ENCODE measurements at regions not wholly inside any gene's neighbourhood (a gene's known extent, or its start where the extent isn't known, plus 50 kb on each side); places are given as distances from the start of the nearest gene placed in this dataset.

DNA sequence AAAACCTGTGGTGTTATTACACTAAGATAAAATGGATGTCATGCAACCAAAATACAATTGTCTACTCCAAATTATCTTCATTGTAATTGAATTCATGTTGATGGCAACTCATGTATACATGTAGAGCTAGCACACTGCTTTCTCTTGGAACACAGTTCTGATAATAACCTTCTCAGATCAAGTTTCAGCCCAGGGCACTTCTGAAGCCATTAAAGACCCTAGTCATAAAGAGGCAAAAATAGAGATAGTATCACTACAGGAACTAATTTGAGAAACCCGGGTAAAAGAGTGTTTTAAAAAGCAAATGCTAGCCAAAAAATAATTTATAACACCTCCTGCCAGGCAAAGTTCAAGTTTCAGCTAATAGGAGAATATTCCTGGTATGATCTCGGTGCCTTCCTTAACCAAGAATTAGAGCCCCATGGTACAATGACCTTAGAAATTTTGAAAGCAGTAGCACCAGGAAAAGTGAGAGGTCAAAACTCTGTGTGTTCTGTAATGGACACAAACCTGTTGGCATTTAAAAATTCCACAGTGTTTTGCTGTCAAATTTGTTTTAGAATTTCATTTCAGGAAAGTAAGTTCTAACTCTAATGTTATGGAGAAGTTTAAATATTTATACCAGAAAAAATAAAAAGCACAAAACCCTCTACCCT lies 105.0 kb upstream of the FRMD6 start:
- no peak for DNase-seq (ENCODE audit: low read depth)

DNA sequence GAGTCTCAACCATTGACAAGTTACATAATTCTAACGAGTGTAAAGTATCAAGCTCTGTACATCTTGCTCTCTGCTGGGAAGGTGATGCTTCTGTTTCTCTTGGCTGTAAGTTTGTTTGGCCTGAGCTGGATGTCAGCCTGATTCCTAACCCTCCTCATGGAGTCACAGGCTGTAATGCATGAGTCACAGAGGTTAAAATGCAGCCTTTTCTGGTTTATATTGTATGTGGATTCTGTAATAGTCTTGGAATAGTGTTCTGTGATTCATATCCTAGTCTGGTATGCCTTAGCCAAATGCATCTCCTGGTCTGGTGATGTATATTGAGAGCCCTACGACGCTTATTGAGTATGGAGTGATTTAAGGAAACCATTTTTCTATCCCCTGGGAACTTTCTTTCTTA lies 104.5 kb upstream of the FRMD6 start:
- DNase-seq (ENCODE audit: low read depth), result no peak

DNA sequence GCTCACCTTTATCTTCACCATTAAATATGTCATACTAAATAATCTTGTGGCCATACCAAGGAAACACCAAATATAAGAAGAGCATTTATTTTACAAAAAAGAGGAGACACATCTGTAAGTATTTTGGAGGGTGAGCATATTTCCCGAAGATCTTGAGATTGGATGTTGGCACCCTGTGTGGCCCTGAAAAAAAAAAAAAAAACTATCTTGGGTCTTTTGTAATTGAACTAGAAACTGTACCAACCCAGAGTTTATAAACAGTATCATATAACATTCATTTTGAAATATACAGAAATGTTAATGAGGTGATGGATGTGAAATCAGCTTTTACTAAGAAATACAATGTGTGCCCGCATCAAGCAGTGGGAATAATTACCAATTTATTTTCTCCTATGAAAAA lies 104.0 kb upstream of the FRMD6 start:
- DNase-seq (ENCODE audit: low read depth), result no peak

DNA sequence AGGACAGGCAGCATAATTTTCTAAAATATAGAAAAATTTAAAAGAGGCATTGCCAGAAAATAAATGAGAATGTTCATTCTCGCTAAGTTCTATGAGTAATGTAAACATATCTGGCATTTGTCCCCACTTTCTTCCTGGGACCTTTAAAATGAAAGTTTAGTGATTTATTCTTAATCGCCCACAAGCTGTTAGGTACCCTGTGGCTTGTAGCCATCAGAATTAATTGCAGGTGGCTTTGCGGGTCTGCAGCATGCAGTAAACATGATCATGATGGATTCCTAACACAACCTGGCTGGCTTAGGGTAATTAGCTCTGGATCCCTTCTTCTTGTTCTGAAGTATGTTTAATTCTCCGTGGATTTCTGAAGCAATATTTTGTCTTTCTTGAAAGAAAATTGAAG lies 103.5 kb upstream of the FRMD6 start:
- no peak for DNase-seq (ENCODE audit: low read depth)

DNA sequence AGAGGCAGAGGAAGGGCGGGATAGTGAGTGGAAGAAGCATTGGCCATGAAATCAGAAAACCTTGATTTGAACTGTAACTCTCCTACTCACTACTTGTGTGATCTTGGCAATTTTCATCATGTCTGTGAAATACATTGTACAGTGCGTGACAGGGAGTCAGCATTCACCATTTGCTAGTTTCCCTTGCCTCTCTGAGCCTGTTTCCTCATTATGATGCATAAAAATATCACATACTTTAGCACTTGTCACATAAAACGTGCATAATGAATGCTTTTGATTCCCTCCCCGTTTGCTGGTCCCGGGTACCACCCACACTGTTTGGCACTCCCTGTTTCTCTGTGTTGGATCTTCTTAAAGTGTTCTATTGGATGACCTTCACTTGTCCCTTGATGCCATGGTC lies 101.1 kb upstream of the FRMD6 start:
- DNase-seq (ENCODE audit: low read depth), result no peak

DNA sequence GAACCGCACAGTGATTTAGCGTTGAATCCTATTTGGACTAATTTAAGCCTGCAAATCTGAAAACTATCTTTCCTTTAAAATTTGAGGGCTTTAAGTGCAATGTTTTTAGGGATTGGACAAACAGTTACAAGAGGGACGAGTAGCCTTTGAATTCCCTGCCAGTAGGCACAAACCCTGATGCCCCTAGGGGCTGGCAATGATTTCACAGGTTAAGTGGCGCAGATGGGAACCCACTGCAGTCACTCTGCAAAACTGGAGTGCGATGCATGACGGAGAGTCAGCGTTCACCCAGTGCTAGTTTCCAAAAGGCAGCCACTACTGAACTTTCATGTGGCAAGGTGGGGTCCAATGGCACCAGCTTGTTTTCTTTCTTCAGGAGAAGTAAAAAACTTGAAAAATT lies 99.4 kb upstream of the FRMD6 start:
- DNase-seq (ENCODE audit: low read depth), result no peak

DNA sequence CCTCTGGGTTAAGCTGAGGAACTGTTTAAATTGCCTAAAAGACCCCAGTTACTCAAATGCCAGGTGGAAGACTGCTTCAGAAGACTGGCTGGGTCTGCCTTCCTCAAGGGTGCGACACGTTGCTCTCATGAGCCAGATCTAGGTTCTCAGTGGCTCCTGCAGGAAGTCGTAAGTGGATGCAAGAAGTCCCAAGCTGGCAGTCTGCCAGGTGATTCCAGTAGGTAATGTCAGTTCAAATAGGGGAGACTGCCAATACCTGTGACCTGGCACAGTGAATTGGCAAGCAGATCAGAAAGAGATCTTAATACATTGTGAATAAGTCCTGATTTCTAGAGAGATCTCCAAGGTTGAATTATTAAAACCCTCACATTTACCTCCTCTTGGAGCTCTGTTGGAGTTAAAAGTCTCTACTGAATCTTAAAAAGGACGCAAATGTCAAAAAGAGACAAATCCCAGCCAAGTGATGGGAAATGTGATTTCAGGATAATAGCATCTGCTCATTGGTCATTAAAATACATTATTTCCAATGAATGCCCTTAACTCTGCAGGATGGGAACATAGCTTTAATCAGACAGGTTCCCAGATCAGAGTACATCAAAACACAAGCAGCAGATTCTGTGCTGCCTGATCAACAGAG lies 98.8 kb upstream of the FRMD6 start:
- no peak for DNase-seq (ENCODE audit: low read depth)

DNA sequence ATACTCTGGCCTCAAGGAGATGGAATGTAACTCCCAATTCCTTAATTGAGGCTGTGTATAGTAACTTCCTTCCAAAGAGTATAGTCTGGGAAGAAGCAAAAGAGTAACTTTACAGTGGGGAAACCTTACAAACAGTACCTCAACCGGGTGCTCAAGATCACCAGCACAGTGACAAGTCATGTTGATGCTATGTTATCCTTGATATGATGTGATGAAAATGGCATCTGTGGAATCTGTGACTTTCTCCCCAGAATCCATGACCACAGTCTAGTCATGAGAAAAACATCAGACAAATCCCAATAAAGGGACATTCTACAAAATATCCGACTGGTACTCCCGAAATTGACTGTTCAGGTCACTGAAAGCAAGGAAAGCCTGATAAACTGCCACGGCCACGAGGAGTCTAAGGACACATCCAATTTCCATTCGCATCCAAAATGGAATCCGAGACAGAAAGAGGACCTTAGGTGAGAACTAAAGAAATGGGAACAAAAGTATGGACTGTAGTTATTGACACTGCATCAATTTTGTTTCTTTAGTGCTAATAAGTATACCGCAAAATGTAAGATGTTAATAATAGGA lies 97.3 kb upstream of the FRMD6 start:
- DNase-seq (ENCODE audit: low read depth), result no peak

DNA sequence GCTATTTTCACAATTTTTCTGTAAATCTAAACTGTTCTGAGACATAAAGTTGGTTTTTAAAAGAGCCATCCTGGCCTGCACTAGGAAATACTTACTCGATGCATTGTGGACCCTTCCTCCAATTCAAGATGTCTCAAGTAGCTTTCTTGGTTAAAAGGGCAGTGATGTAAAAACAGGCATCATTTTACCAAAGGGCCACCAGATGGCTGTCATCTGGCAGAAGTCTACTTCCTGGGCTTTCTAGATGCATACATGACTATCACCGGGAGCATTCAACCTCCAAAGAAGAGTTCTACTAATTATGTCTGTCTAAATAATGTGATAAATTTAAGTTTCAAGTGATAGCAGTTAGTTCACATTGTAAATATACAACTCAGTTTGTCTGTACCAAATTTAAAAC lies 96.8 kb upstream of the FRMD6 start:
- no peak for DNase-seq (ENCODE audit: low read depth)

DNA sequence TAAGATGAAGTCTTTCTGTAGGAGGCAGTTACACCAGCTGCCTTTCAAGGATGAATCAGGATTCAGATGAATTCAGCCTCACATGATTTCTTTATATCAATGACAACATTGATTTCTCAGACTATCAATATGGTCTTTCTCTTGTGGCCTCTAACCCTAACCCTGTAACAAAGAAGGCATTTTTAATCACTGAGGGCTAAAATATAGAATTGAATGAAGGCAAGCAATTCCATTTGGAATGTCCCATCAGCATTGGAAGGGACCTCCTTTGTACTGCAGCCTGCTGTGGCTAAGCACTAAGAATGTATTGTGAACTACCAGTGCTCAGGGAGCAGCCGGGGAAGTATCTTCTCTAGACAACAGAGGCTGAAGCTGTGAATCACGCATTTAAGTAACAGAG lies 90.6 kb upstream of the FRMD6 start:
- DNase-seq (ENCODE audit: low read depth), result no peak

DNA sequence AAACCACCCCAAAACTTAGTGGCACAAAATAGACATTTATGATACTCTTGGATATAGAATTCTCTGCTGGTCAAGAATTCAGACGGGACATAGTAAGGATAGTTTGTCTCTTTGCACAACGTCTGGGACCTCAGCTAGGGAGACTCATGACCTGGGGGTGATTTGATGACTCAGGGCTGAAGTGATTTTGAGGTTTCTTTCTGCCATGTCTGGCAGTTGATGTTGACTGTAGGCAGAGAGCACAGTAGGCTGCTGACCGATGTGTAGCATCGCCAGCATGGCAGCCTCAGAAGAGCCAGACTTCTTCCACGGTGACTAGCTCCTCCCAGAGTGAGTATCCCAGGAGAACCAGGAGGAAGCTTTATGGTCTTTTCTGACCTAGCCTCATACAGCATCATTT lies 88.9 kb upstream of the FRMD6 start:
- DNase-seq (ENCODE audit: low read depth), result no peak

DNA sequence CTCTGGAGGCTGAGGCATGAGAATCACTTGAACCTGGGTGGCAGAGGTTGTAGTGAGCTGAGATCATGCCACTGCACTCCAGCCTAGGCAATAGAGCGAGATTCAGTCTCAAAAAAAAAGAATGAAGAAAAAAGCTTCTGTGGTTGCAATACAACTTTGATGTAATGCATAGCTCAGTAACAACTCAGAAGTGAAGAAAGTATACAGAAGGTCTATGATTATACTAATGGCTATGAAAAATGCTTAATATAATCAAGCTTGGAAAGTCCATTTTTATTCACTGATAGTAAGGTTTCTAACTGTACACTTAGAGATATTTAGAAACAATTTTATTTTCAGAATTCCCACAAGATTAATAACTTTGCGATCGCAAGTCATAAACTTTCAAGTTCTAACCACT lies 88.2 kb upstream of the FRMD6 start:
- DNase-seq (ENCODE audit: low read depth), result no peak

DNA sequence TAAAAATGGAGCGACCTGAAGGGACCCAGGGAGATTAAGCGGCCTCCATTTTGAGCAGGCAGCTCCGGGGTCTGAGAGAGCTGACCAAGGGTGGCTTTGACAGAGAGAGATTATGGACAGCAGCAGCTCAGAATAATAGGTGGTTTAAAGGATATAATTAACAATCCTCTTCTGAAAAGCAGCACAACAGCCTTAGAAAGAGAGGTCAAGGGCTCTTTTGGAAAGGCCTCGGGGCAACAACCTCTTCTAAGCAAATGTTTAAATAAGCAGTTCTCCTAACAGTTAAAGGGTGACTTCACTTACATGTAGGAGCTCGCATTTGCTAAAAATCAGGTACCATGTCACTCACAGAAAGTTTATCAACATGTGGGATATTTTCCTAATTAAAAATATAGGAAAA lies 87.2 kb upstream of the FRMD6 start:
- no peak for DNase-seq (ENCODE audit: low read depth)

DNA sequence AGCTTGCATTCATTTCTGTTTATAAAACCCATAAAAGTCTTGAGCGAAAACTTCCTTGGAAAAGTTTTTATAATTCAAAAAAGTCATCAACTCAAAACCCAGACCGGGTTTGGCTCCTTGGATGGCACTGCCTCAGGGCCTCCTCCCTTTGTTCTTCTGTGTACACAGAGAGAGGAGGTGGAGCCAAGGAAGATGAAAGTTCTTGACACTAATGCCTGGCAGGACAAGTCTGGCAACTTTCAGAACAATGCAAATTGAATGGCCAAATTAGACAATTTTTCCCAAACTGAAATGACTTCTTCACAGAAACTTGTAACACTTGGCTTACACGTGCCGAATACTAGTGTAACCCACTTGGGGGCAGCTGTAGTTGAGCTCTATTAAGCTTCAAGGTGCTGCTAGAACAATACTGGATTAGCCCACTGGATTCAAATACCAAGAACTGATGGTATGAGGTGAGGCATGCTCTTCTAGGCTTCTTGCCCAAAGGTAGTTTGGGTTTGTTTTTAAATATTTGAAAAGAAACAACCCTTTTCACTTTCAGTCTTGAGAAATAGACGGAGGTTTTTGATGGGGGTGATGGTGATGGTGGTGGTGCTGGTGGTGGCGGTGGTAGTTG lies 86.6 kb upstream of the FRMD6 start:
- no peak for DNase-seq (ENCODE audit: low read depth)

DNA sequence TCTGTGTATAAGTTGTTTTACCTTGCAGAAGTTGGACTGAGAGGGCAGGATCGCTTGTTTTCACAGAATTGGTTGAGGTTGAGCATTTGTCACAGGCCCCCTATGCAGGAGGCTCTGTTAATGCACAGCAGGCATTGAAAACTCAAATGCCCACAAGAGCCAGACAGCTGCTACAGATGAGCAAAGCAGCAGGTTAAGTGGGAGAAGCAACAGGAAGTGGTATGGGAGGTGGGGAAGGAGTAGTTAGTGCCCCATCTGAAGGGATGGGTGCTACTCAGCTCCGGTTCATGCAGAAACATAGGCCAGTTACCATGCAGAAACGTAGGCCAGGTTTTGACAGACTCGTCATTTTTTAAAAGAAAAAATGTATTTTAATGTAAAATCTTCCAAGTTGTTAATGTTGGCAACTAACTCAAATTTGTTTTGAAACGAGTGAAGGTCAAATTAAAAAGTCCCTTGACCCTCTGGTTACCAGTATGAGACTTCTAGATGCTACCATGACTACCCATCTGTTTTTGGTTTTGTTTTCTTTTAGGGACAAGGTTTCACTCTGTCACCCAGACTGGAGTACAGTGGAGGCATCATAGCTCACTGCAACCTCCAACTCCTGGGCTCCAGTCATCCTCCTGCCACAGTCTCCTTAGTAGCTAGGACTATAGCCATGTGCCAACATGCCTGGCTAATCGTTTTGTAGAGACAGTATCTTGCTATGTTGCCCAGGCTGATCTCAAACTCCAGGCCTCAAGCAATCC lies 84.7 kb upstream of the FRMD6 start:
- no peak for DNase-seq (ENCODE audit: low read depth)

DNA sequence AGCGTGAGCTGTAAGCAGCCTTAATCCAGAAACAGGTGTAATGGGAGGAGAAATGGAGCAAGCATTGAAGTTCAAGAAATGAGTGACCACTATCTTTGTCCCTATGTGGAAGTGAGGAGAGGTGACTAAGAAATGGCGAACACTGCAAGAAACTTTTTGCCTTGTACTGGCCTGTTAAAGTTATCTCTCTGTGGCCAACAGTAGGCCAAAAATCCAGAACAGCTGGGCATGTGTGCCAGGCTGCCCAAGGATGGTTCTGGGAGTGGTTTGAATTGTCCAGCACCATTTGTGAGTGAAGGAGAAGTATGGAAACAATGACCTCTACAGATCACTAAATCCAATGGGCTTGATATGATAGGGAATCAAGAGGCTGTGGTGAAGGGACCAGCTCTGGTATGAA lies 83.3 kb upstream of the FRMD6 start:
- no peak for DNase-seq (ENCODE audit: low read depth)

DNA sequence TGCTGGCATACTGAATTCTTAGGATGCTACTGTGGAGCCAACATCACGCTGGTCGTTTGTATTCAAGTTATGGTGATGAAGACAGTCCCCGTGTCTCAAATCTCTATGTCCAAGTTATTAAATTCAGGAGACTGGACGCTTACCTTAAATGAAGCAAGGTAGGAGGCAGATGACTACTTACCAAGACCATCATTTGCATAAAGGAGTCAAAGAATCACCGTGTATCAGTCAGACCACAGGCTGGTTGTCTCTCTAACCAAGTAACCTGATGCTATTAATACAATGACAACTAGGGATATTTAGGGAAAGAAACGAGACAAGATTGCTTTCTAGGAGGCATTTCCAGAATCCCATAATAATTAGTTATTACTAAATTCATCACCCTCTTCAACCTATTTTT lies 78.1 kb upstream of the FRMD6 start:
- DNase-seq (ENCODE audit: low read depth), result no peak

DNA sequence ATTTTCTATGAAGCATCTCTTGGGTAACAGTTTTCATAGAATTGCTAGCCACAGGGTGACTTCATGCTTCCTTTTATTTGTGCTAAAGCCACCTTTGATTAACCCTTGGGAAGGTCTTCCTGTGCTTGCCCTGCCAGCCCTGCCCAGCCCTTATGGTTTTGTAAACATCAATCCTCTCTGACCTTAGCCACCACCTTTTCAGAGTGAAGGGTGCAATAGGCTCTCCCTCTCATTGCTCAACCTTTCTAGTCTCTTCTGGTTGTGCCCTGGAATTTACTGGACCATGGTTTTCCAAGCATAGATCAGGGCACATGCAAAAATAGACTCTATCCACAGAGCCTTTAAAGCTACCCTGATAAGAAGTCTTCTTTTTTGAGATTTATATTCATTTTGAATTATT lies 77.7 kb upstream of the FRMD6 start:
- DNase-seq (ENCODE audit: low read depth), result no peak

DNA sequence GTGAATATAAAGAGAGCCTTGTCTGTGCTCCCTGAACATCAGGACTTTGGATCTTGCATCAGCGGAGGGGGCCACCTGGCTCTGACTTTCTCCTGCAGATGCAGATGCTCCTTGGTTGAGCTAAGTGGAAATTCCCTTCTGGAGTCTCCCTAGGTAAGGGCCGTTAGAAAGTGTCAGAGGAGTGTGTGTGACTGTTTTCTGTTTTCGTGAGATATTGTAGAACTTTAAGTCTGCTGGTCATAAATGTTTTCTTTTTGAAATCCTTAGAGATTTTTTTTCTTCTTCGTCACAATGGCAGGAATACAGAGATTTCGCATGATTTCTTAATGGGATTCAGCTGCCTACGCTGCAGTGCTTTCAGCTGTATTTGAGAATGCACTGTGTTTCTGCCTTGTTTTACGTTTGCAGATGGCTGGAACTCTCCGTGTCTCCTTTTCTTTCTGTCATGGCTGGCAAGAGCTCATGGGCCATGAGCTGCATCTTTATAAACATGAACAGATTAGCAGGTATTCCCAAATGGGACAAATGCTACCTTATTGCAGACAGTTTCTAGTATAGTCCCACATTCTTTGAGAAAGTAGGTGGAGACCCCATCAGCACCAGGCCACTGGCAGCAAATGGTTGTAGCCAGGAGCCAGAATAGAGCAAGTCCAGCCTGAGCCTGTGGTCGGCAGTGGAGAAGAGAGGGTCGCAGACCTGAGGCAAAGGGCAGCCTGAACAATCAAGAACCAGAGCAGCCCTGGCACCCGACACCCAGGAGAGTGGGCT lies 76.2 kb upstream of the FRMD6 start:
- no peak for DNase-seq (ENCODE audit: low read depth)

DNA sequence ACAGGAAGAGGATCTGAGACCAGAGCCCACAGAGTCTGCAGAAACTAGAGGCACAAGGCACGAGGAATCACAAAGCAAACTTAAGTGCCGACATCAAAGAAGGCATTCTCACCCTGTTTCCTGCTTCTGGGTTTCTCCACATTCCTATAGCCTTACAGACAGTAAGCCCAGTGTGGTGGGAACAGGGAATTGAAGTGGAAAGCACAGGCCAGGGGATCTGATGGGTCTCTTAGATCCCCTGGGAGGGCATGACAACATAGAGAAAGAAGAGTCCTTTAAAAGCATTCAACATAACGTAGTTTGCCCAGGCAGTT lies 75.6 kb upstream of the FRMD6 start:
- DNase-seq (ENCODE audit: low read depth), result no peak

DNA sequence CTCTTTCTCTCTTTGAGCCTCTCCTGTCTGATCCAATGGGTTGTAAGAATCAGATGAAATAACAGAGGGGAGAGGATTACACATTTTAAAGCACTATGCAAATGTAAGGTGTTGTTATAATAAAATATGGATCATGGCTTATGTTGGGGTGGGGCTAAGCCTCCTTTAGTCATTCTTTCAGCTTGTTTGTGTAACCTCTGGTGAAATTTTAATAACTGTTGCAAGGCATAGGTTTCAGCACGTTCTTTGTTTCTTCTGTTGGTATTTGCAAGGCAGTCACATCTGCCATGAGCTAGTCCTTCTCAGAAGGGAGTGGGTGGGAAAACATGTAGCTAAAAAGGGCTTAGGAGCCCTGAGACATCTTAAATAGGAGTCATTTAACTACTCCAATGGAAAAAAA lies 74.8 kb upstream of the FRMD6 start:
- DNase-seq (ENCODE audit: low read depth), result no peak

DNA sequence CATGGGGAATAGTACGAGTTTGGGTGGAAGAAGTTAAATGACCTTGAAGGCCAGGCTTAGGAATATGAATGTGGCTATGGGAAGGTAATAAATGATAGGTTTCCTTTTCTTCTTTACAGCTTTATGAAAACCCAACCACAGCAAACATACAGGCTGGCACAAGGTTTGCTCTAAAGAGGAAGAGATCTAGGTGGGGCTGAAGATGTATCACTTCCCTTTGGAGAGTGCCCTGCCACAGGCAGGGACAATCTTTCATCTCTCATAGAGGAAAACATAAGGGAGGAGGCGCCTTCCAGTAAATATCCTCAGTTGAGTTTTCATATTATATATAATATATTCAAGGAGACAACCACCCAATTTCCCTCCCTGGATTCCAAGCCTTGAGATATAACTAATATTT lies 72.9 kb upstream of the FRMD6 start:
- no peak for DNase-seq (ENCODE audit: low read depth)
